ENCODE measurements at regions not wholly inside any gene's neighbourhood (a gene's known extent, or its start where the extent isn't known, plus 50 kb on each side); places are given as distances from the start of the nearest gene placed in this dataset.
A peak's percentile ranks its signal among the peaks of the same experiment; 100 is the strongest.

GRCh38 chr12:65666876-65667275 lies 157.4 kb upstream of the HMGA2 start:
- Histone ChIP-seq H3K9me3 (ENCODE audit: control insufficient read depth, insufficient read depth, low read depth, low read length) (no peaks in the 10 kb centered on the region), H3K27me3 (ENCODE audit: control insufficient read depth, insufficient read depth, low read length) (no peaks in the 10 kb centered on the region), H3K9ac (ENCODE audit: insufficient read depth, low read length) (no peak overlapping the region), H2AFZ (ENCODE audit: low read length) (no peak overlapping the region), H4K20me1 (ENCODE audit: control insufficient read depth, extremely low read depth, insufficient read depth, low read length) (no peaks in the 10 kb centered on the region), H3K4me3 (replicated peaks in 1 of 4; ENCODE audit: control extremely low read depth in 1 of 4, insufficient read depth in 1 of 4, low read depth in 3 of 4, low read length in 4 of 4) (no peak overlapping the region), H3K36me3 (ENCODE audit: control insufficient read depth, insufficient read depth, low read length) (no peaks in the 10 kb centered on the region), H3K4me2 (ENCODE audit: extremely low read depth, insufficient read depth, low read length) (no peak overlapping the region), H3K4me1 (ENCODE audit: control insufficient read depth, extremely low read depth, insufficient read depth, low read length) (no peaks in the 10 kb centered on the region), H3K27ac (ENCODE audit: insufficient read depth, low read length) (no peak overlapping the region), H3K79me2 (ENCODE audit: control insufficient read depth, insufficient read depth, low read length) (no peaks in the 10 kb centered on the region)
- TF ChIP-seq CTCF (conservative IDR thresholded peaks at IDR 0.05 in 1 of 2, IDR thresholded peaks at IDR 0.05 in 1 of 2; ENCODE audit: low read depth in 1 of 2, low read length in 2 of 2) (no peak), EZH2 (IDR thresholded peaks at IDR 0.05; ENCODE audit: low read length, missing control alignments) (no peak)
- peak in 1 of 2 donors; percentile 72 for DNase-seq (ENCODE audit: low read depth in 2 of 2)

- peak overlapping the region; percentile 1 for H2AFZ ChIP-seq (ENCODE audit: low read length)
- no peak overlapping the region for H3K4me2 ChIP-seq (ENCODE audit: extremely low read depth, insufficient read depth, low read length)
- no peaks in the 10 kb centered on the region for H4K20me1 ChIP-seq (ENCODE audit: control insufficient read depth, extremely low read depth, insufficient read depth, low read length)
- peak in 1 of 2 donors; percentile 25 for DNase-seq (ENCODE audit: low read depth in 2 of 2)
- no peak overlapping the region for H3K9ac ChIP-seq (ENCODE audit: insufficient read depth, low read length)
- no peaks in the 10 kb centered on the region for H3K27me3 ChIP-seq (ENCODE audit: control insufficient read depth, insufficient read depth, low read length)
- H3K36me3 ChIP-seq (ENCODE audit: control insufficient read depth, insufficient read depth, low read length), result no peaks in the 10 kb centered on the region
- no peaks in the 10 kb centered on the region for H3K79me2 ChIP-seq (ENCODE audit: control insufficient read depth, insufficient read depth, low read length)
- no peak for TF ChIP-seq EZH2 (IDR thresholded peaks at IDR 0.05; ENCODE audit: low read length, missing control alignments)
- TF ChIP-seq CTCF (conservative IDR thresholded peaks at IDR 0.05 in 1 of 2, IDR thresholded peaks at IDR 0.05 in 1 of 2; ENCODE audit: low read depth in 1 of 2, low read length in 2 of 2), result no peak
- no peaks in the 10 kb centered on the region for H3K9me3 ChIP-seq (ENCODE audit: control insufficient read depth, insufficient read depth, low read depth, low read length)
- no peak overlapping the region for H3K4me3 ChIP-seq (replicated peaks in 1 of 4; ENCODE audit: control extremely low read depth in 1 of 4, insufficient read depth in 1 of 4, low read depth in 3 of 4, low read length in 4 of 4)
- H3K4me1 ChIP-seq (ENCODE audit: control insufficient read depth, extremely low read depth, insufficient read depth, low read length), result no peaks in the 10 kb centered on the region
- H3K27ac ChIP-seq (ENCODE audit: insufficient read depth, low read length), result no peak overlapping the region
These were observed 156.4 kb upstream of the HMGA2 start for GRCh38 chr12:65667932-65668331.

- Histone ChIP-seq H3K4me2 (ENCODE audit: extremely low read depth, insufficient read depth, low read length) (no peak overlapping the region), H4K20me1 (ENCODE audit: control insufficient read depth, extremely low read depth, insufficient read depth, low read length) (no peaks in the 10 kb centered on the region), H3K4me1 (ENCODE audit: control insufficient read depth, extremely low read depth, insufficient read depth, low read length) (peaks cover 2% of the 10 kb centered on the region), H3K27me3 (ENCODE audit: control insufficient read depth, insufficient read depth, low read length) (no peaks in the 10 kb centered on the region), H3K79me2 (ENCODE audit: control insufficient read depth, insufficient read depth, low read length) (no peaks in the 10 kb centered on the region), H3K9ac (ENCODE audit: insufficient read depth, low read length) (no peak overlapping the region), H3K36me3 (ENCODE audit: control insufficient read depth, insufficient read depth, low read length) (no peaks in the 10 kb centered on the region), H2AFZ (ENCODE audit: low read length) (no peak overlapping the region), H3K27ac (ENCODE audit: insufficient read depth, low read length) (no peak overlapping the region), H3K4me3 (replicated peaks in 1 of 4; ENCODE audit: control extremely low read depth in 1 of 4, insufficient read depth in 1 of 4, low read depth in 3 of 4, low read length in 4 of 4) (no peak overlapping the region), H3K9me3 (ENCODE audit: control insufficient read depth, insufficient read depth, low read depth, low read length) (no peaks in the 10 kb centered on the region)
- peak; percentile 23 to 28 for DNase-seq (ENCODE audit: low read depth in 2 of 2)
- TF ChIP-seq EZH2 (IDR thresholded peaks at IDR 0.05; ENCODE audit: low read length, missing control alignments), result no peak
- TF ChIP-seq CTCF (conservative IDR thresholded peaks at IDR 0.05 in 1 of 2, IDR thresholded peaks at IDR 0.05 in 1 of 2; ENCODE audit: low read depth in 1 of 2, low read length in 2 of 2), result no peak
These were observed 155.1 kb upstream of the HMGA2 start for GRCh38 chr12:65668981-65669695.

Data from fibroblast of lung (primary cell).